ENCODE measurements at regions not wholly inside any gene's neighbourhood (a gene's known extent, or its start where the extent isn't known, plus 50 kb on each side); places are given as distances from the start of the nearest gene placed in this dataset.

- no peak overlapping the region for H3K4me3 ChIP-seq (ENCODE audit: low read depth, low read length)
- TF ChIP-seq CTCF (IDR thresholded peaks at IDR 0.05; ENCODE audit: low read depth, low read length), result no peak
Measured at GRCh38 chr2:60025496-60025895, 528.0 kb downstream of the BCL11A start.

- no peak for TF ChIP-seq CTCF (IDR thresholded peaks at IDR 0.05; ENCODE audit: low read depth, low read length)
- H3K4me3 ChIP-seq (ENCODE audit: low read depth, low read length), result no peak overlapping the region
Measured at GRCh38 chr2:60023256-60023985, 530.0 kb downstream of the BCL11A start.

GRCh38 chr2:60007671-60008070, 545.8 kb downstream of the BCL11A start:
- no peak overlapping the region for H3K4me3 ChIP-seq (ENCODE audit: low read depth, low read length)
- TF ChIP-seq CTCF (IDR thresholded peaks at IDR 0.05; ENCODE audit: low read depth, low read length), result no peak

- no peak overlapping the region for H3K4me3 ChIP-seq (ENCODE audit: low read depth, low read length)
- no peak for TF ChIP-seq CTCF (IDR thresholded peaks at IDR 0.05; ENCODE audit: low read depth, low read length)
Measured at GRCh38 chr2:60003076-60003475, 550.4 kb downstream of the BCL11A start.

GRCh38 chr2:60002183-60002867, 551.1 kb downstream of the BCL11A start:
- no peak overlapping the region for H3K4me3 ChIP-seq (ENCODE audit: low read depth, low read length)
- TF ChIP-seq CTCF (IDR thresholded peaks at IDR 0.05; ENCODE audit: low read depth, low read length), result no peak

- TF ChIP-seq CTCF (IDR thresholded peaks at IDR 0.05; ENCODE audit: low read depth, low read length), result no peak
- no peak overlapping the region for H3K4me3 ChIP-seq (ENCODE audit: low read depth, low read length)
Measured at GRCh38 chr2:60000686-60001085, 552.8 kb downstream of the BCL11A start.

- TF ChIP-seq CTCF (IDR thresholded peaks at IDR 0.05; ENCODE audit: low read depth, low read length), result no peak
- no peak overlapping the region for H3K4me3 ChIP-seq (ENCODE audit: low read depth, low read length)
Measured at GRCh38 chr2:59998324-59998723, 555.1 kb downstream of the BCL11A start.

Data from WI38 (cell line).